ENCODE measurements at regions not wholly inside any gene's neighbourhood (a gene's known extent, or its start where the extent isn't known, plus 50 kb on each side); places are given as distances from the start of the nearest gene placed in this dataset.
A peak's percentile ranks its signal among the peaks of the same experiment; 100 is the strongest.

GRCh38 chr12:76216585-76217472 is 131.4 kb downstream of the BBS10 start:
- peak in 1 of 5 experiments; percentile 18 for DNase-seq

- DNase-seq: no peak
Observed at GRCh38 chr12:76208129-76208528, 123.6 kb upstream of the NAP1L1 start.

- no peak for DNase-seq
Observed at GRCh38 chr12:76206677-76207072, 122.2 kb upstream of the NAP1L1 start.

- no peak for DNase-seq
Observed at GRCh38 chr12:76206039-76206676, 121.7 kb upstream of the NAP1L1 start.

- no peak for DNase-seq
Observed at GRCh38 chr12:76202621-76203020, 118.1 kb upstream of the NAP1L1 start.

- DNase-seq: no peak
Observed at GRCh38 chr12:76201758-76202157, 117.3 kb upstream of the NAP1L1 start.

- DNase-seq: no peak
Observed at GRCh38 chr12:76201316-76201715, 116.8 kb upstream of the NAP1L1 start.

GRCh38 chr12:76199808-76200207 is 115.3 kb upstream of the NAP1L1 start:
- no peak for DNase-seq

- no peak for DNase-seq
Observed at GRCh38 chr12:76198839-76199238, 114.4 kb upstream of the NAP1L1 start.

GRCh38 chr12:76197283-76197682 is 112.8 kb upstream of the NAP1L1 start:
- no peak for DNase-seq

- DNase-seq: no peak
Observed at GRCh38 chr12:76195920-76196319, 111.4 kb upstream of the NAP1L1 start.

GRCh38 chr12:76194724-76195123 is 110.2 kb upstream of the NAP1L1 start:
- DNase-seq: no peak

- DNase-seq: peak in 1 of 5 experiments; percentile 38
Observed at GRCh38 chr12:76193961-76194360, 109.5 kb upstream of the NAP1L1 start.

GRCh38 chr12:76192416-76192815 is 107.9 kb upstream of the NAP1L1 start:
- no peak for DNase-seq

- DNase-seq: no peak
Observed at GRCh38 chr12:76190299-76190698, 105.8 kb upstream of the NAP1L1 start.

- DNase-seq: no peak
Observed at GRCh38 chr12:76189851-76190250, 105.4 kb upstream of the NAP1L1 start.

GRCh38 chr12:76187177-76187576 is 102.7 kb upstream of the NAP1L1 start:
- DNase-seq: no peak

- DNase-seq: no peak
Observed at GRCh38 chr12:76186131-76186906, 101.8 kb upstream of the NAP1L1 start.

GRCh38 chr12:76183459-76184186 is 99.1 kb upstream of the NAP1L1 start:
- DNase-seq: peak in 2 of 5 experiments; percentile 31 to 68

- no peak for DNase-seq
Observed at GRCh38 chr12:76180401-76181277, 96.2 kb upstream of the NAP1L1 start.

GRCh38 chr12:76178452-76178851 is 94.0 kb upstream of the NAP1L1 start:
- no peak for DNase-seq

- no peak for DNase-seq
Observed at GRCh38 chr12:76177821-76178220, 93.3 kb upstream of the NAP1L1 start.

Data from T-helper 2 cell (primary cell).